Renal cortex interstitium (tissue), 11 donors: ENCODE measurements at regions not wholly inside any gene's neighbourhood (a gene's known extent, or its start where the extent isn't known, plus 50 kb on each side); places are given as distances from the start of the nearest gene placed in this dataset.

Experiments
- DNase-seq, 11 donors: peaks; one replicate each; pipeline ENCODE4 v3.0.0-alpha.2; 2013; ENCODE audit warnings: low read depth in 9 of 11, low spot score in 4 of 11; ENCODE audit errors: extremely low read depth in 1 of 11

- DNase-seq = no peak
Measured at GRCh38 chr14:51491036-51491545, 160.6 kb upstream of the FRMD6 start.

DNA sequence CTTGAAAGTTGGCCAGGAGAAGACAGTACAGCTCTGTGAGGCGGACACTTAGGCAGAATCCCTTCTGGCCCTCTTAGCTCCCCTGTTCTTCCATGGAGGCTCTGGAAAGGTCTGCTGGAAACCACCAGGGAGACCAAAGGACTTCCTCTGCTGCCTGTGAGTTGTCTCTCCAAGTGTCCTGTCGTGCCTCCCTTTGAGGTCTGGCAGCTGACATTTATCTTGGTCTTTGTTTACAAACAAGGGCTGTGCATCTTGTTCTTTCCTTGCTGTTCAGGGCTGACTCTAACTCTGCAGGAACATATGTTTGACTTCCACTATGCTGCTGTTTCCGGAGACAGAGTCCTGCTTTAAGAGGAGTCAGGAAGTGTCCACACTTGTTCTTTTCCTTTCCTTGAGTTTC lies 159.9 kb upstream of the FRMD6 start:
- no peak for DNase-seq

GRCh38 chr14:51495319-51495718 lies 156.4 kb upstream of the FRMD6 start:
- no peak for DNase-seq

GRCh38 chr14:51498411-51499227 lies 153.1 kb upstream of the FRMD6 start:
- DNase-seq = no peak

- DNase-seq = no peak
Measured at GRCh38 chr14:51500776-51501175, 150.9 kb upstream of the FRMD6 start.

DNA sequence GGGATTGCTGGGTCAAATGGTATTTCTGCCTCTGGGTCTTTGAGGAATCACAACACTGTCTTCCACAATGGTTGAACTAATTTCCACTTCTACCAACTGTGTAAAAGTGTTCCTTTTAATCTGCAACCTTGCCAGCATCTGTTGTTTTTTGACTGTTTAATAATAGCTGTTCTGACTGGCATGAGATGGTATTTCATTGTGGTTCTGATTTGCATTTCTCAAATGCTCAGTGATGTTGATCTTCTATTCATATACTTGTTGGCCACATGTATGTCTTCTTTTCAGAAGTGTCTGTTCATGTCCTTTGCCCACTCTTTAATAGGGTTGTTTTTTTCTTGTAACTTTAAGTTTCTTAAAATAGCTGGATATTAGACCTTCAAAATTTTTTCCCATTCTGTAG lies 150.0 kb upstream of the FRMD6 start:
- no peak for DNase-seq

DNA sequence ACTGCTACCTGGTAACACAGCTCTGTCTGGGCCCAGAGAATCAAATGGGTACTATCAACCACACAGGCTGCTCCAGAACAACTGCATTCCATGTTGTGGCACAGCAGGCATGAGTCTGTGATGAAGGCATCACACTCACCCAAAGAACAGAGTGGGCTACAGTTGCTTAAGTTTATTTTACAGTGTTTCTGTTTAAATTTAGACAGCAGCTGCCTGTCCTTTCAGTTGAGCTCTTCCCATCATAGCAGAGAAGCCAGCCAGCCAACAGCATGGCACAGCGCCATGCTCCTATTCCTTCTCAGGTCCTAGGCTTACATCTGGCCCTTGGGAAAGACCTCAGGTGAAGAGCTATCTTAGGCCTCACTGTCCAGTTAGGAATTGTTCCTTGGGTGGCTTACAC lies 147.0 kb upstream of the FRMD6 start:
- DNase-seq = no peak

- no peak for DNase-seq
Measured at GRCh38 chr14:51507511-51507905, 144.2 kb upstream of the FRMD6 start.

- peak in 6 of 11 donors; percentile 37 to 61 (median 49) for DNase-seq
Measured at GRCh38 chr14:51507906-51508511, 143.7 kb upstream of the FRMD6 start.

DNA sequence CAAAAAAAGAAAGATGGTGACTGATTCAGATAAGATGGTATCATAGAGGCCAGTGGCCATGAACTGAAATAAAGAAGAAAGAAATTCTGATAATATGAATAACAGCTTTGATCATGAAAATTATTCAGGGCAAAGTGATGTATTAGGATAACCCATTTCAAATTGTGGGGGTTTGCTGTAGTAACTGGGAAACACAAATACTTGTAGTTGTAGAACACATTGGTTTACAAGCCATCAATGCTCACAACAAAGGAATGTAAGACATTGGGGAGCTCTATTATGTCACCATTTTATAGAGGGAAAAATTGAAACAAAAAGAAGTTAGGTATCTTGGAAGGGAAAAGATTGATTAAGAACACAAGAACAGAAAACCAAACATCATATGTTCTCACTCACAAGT lies 140.4 kb upstream of the FRMD6 start:
- no peak for DNase-seq

DNA sequence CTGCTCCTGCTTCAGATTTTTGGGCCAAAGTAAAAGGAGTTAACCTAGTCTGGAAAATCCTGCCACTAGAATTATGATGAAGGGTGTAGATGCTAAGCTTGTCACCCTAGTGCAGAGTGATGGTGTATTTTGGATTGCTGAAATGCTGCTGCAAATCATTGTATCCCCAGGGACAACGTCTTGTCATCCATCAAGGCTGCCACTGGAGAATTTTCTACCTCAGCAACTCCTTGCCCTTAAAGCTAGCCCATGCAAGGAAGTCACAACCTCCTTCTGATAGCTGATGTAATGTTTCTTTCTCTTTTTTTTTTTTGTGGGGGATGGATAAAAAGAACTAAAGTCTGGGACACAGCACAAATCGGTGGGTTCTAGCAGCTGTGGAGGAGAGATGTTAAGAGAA lies 139.4 kb upstream of the FRMD6 start:
- no peak for DNase-seq

- no peak for DNase-seq
Measured at GRCh38 chr14:51513281-51513680, 138.4 kb upstream of the FRMD6 start.

- no peak for DNase-seq
Measured at GRCh38 chr14:51513933-51514332, 137.8 kb upstream of the FRMD6 start.

DNA sequence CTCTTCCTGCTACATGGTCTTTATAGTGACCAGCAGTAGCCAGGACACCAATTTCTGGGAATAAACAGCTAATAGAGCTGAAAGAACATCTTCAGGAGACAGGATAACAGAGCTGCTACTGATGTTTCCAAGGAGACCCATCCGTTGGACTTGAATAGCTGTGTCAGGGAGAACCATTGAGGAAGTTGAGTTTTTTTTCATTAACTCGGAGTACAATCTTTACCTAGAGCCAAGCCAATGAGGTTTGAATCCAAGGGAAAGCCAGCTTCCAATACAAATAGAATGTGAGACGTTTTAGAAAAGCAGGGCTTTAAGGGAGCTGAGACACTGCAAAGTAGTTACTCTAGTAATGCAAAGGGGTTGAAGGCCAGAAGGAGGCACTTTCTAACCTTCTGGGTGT lies 136.1 kb upstream of the FRMD6 start:
- no peak for DNase-seq

DNA sequence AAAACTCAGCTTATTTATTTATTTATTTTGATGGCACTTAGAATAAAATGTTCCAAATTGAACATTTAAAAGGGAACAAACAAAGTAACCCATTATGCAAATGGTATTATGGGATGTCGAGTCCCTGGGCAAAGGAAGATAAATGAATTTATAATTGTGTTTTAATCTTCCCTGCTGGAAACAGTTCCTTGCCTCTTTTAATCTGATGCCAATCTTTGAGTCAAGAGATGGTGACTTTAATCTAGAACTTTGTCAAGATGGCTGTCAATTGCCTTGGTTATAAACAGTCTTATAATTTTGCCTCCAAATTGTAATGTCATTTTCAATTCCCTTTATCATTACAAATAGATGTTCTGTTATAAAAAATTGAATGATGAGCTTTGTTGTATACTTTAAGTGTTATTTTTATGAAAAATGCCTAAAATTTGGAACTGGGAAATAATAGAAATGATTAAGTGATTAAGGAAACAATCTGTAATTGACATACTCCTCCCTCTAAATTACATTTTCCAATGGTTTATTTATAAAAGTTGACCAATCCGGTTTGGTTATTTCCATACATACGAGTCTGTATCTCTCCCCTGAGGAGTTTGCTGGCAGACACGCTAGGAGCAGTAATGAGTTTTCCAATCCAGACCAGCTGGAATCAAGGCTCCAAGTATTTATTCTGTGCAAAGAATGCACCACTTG lies 134.9 kb upstream of the FRMD6 start:
- DNase-seq = peak in 1 of 11 donors; percentile 38

DNA sequence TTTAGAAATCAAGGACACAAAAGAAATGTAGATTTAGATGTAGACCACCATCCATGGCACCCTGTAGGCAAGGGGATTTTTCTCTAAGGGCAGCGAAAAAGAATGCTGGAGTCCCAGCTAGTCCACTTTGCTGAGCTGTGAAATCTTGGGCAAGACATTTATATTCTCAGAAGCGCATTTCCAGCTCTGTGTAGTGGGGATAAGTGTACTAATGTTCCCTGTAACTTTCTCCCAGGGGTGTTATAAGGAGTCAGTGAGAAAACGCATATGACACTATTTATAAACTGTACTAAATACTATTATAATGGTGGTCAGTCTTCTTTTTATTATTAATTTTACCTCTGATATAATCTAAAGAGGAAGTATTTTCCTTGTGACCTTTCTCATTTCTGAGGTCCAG lies 133.4 kb upstream of the FRMD6 start:
- DNase-seq = no peak

DNA sequence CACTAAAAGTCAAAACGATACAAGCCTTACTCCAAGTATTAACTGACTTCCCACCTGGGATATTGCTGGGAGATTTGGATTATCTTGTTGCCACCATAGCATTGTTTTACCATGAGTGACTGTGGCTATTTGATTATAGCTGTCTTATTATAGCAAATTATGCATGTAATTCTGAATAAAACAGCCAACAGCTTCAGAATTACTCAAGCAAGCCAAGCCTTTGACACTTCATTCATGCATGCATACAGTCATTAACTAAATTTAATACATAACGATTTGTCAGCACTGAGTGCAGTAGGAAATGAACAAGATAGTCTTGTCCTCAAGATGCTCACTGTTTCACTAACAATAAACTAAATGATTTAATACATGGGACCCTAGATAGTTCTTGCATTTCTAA lies 133.0 kb upstream of the FRMD6 start:
- no peak for DNase-seq

GRCh38 chr14:51520087-51520486 lies 131.6 kb upstream of the FRMD6 start:
- DNase-seq = no peak

DNA sequence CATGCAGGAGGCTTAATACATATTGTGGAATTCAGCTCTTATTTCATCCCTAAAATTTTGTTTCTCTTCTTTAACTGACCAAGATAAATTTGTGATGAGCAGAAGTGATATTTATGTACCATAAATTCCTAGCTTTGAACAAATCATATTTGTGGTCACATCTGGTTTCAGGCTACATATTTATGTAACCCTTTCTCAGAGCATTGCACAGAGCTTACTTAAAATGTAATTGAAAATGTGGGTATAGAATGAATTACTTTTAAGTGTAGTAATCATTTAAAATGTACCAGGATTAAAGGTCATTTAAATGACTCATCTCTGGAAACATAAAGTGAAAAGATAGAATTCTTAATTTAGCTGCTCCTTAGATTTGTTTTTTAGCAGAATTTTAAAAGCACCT lies 129.9 kb upstream of the FRMD6 start:
- no peak for DNase-seq

GRCh38 chr14:51523243-51523642 lies 128.5 kb upstream of the FRMD6 start:
- no peak for DNase-seq
